ENCODE measurements at regions not wholly inside any gene's neighbourhood (a gene's known extent, or its start where the extent isn't known, plus 50 kb on each side); places are given as distances from the start of the nearest gene placed in this dataset.

GRCh38 chr3:74328435-74328834, 286.0 kb downstream of the CNTN3 start:
- no peak overlapping the region for H3K4me3 ChIP-seq (ENCODE audit: control insufficient read depth, low read depth, low read length)
- no peak for DNase-seq (ENCODE audit: low read depth)
- TF ChIP-seq CTCF (conservative IDR thresholded peaks at IDR 0.05; ENCODE audit: control insufficient read depth, insufficient read depth, low read depth, low read length): no peak

GRCh38 chr3:74315291-74315690, 299.2 kb downstream of the CNTN3 start:
- no peak for TF ChIP-seq CTCF (conservative IDR thresholded peaks at IDR 0.05; ENCODE audit: control insufficient read depth, insufficient read depth, low read depth, low read length)
- no peak for DNase-seq (ENCODE audit: low read depth)

GRCh38 chr3:74314696-74315095, 299.8 kb downstream of the CNTN3 start:
- H3K4me3 ChIP-seq (ENCODE audit: control insufficient read depth, low read depth, low read length): no peak overlapping the region
- DNase-seq (ENCODE audit: low read depth): peak; percentile 53
- TF ChIP-seq CTCF (conservative IDR thresholded peaks at IDR 0.05; ENCODE audit: control insufficient read depth, insufficient read depth, low read depth, low read length): no peak

More at GRCh38 chr3:74315291-74315690, 299.2 kb downstream of the CNTN3 start:
- H3K4me3 ChIP-seq (ENCODE audit: control insufficient read depth, low read depth, low read length): no peak overlapping the region

GRCh38 chr3:74309716-74310115, 304.7 kb downstream of the CNTN3 start:
- no peak for DNase-seq (ENCODE audit: low read depth)
- H3K4me3 ChIP-seq (ENCODE audit: control insufficient read depth, low read depth, low read length): no peak overlapping the region
- TF ChIP-seq CTCF (conservative IDR thresholded peaks at IDR 0.05; ENCODE audit: control insufficient read depth, insufficient read depth, low read depth, low read length): no peak

- no peak overlapping the region for H3K4me3 ChIP-seq (ENCODE audit: control insufficient read depth, low read depth, low read length)
- DNase-seq (ENCODE audit: low read depth): no peak
- TF ChIP-seq CTCF (conservative IDR thresholded peaks at IDR 0.05; ENCODE audit: control insufficient read depth, insufficient read depth, low read depth, low read length): no peak
Measured at GRCh38 chr3:74304424-74304823, 310.0 kb downstream of the CNTN3 start.

GRCh38 chr3:74303711-74304110, 310.7 kb downstream of the CNTN3 start:
- H3K4me3 ChIP-seq (ENCODE audit: control insufficient read depth, low read depth, low read length): no peak overlapping the region
- DNase-seq (ENCODE audit: low read depth): no peak
- TF ChIP-seq CTCF (conservative IDR thresholded peaks at IDR 0.05; ENCODE audit: control insufficient read depth, insufficient read depth, low read depth, low read length): no peak

- TF ChIP-seq CTCF (conservative IDR thresholded peaks at IDR 0.05; ENCODE audit: control insufficient read depth, insufficient read depth, low read depth, low read length): no peak
Measured at GRCh38 chr3:74302969-74303368, 311.5 kb downstream of the CNTN3 start.

More at GRCh38 chr3:74302969-74303368, 311.5 kb downstream of the CNTN3 start:
- no peak for DNase-seq (ENCODE audit: low read depth)
- no peak overlapping the region for H3K4me3 ChIP-seq (ENCODE audit: control insufficient read depth, low read depth, low read length)
